ENCODE measurements at regions not wholly inside any gene's neighbourhood (a gene's known extent, or its start where the extent isn't known, plus 50 kb on each side); places are given as distances from the start of the nearest gene placed in this dataset.

GRCh38 chr1:30345491-30346130 lies 377.8 kb downstream of the MATN1 start:
- no peak for DNase-seq

GRCh38 chr1:30343562-30343961 lies 379.8 kb downstream of the MATN1 start:
- DNase-seq: no peak

GRCh38 chr1:30342535-30343141 lies 380.7 kb downstream of the MATN1 start:
- DNase-seq: no peak

GRCh38 chr1:30340934-30341333 lies 382.5 kb downstream of the MATN1 start:
- DNase-seq: no peak

GRCh38 chr1:30339866-30340265 lies 383.5 kb downstream of the MATN1 start:
- DNase-seq: no peak

GRCh38 chr1:30338765-30339164 lies 384.6 kb downstream of the MATN1 start:
- no peak for DNase-seq

- DNase-seq: no peak
Observed at GRCh38 chr1:30337324-30337620, 386.1 kb downstream of the MATN1 start.

GRCh38 chr1:30336550-30337323 lies 386.6 kb downstream of the MATN1 start:
- no peak for DNase-seq

GRCh38 chr1:30335997-30336390 lies 387.4 kb downstream of the MATN1 start:
- no peak for DNase-seq

GRCh38 chr1:30335389-30335996 lies 387.9 kb downstream of the MATN1 start:
- no peak for DNase-seq

GRCh38 chr1:30334767-30335166 lies 388.6 kb downstream of the MATN1 start:
- no peak for DNase-seq

- DNase-seq: no peak
Observed at GRCh38 chr1:30332116-30333094, 391.0 kb downstream of the MATN1 start.

GRCh38 chr1:30331415-30332065 lies 391.8 kb downstream of the MATN1 start:
- no peak for DNase-seq

GRCh38 chr1:30330644-30331043 lies 392.7 kb downstream of the MATN1 start:
- no peak for DNase-seq

GRCh38 chr1:30329802-30330557 lies 393.4 kb downstream of the MATN1 start:
- no peak for DNase-seq

- DNase-seq: no peak
Observed at GRCh38 chr1:30329263-30329753, 394.1 kb downstream of the MATN1 start.

- DNase-seq: no peak
Observed at GRCh38 chr1:30328401-30329262, 394.8 kb downstream of the MATN1 start.

- no peak for DNase-seq
Observed at GRCh38 chr1:30328100-30328370, 395.4 kb downstream of the MATN1 start.

- DNase-seq: no peak
Observed at GRCh38 chr1:30327370-30328099, 395.9 kb downstream of the MATN1 start.

- no peak for DNase-seq
Observed at GRCh38 chr1:30325999-30326398, 397.4 kb downstream of the MATN1 start.
